Stimulated activated CD8-positive, alpha-beta memory T cell treated with anti-CD3 and anti-CD28 coated beads, Interleukin-15, amount 100 ng/mL, for 4 hours (primary cell): ENCODE measurements at regions not wholly inside any gene's neighbourhood (a gene's known extent, or its start where the extent isn't known, plus 50 kb on each side); places are given as distances from the start of the nearest gene placed in this dataset.
"Not testable (repeated sequence)": the region's sequence is repeated elsewhere in the genome, so short reads cannot be mapped to it uniquely, and the experiment has no call there.

Experiments
- DNase-seq, 2 donors: peaks; one replicate each; pipeline ENCODE4 v3.0.0-alpha.2; 2020; ENCODE audit warnings: low read depth in 2 of 2

DNA sequence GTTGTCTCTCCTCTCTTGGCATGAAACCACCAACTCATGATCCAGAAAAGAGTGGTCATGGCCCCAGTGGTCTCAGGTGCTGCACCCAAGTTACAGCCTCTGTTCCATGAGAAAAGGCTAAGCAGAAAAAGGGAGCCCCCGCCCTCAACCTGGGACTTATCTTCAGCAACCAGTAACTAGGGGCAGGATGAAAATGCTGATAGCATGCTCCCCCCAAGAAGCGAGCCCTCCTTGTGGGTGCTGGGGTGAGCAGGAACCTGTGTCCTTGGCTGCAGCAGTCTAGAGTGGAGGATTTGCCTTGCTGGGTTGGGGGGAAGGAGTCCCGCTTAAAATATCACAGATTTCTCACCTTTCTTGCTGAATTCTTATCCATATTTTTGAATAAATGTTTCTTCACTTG is 490.0 kb downstream of the SUCLG1 start:
- no peak for DNase-seq

DNA sequence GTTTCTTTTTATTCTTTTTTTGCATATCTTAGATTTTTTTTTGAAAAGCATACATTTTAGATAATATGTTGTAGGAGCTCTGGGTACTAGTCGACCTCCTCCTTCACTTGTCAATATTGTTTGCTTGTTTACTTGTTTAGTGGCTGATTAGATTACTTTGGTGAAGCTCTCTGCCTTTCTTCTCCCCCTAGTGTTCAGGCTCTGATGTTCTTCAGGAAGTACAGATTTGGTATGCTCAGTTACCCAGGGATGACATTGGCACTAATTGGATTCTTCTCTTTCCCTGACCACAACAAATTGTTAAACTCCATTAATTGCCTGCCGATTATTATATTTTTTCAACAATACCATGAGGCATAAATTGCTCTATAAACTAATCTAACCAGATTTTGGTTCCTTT is 491.2 kb downstream of the SUCLG1 start:
- DNase-seq: no peak

- DNase-seq: not testable (repeated sequence)
These were observed 492.1 kb downstream of the SUCLG1 start for GRCh38 chr2:83966946-83967345.

DNA sequence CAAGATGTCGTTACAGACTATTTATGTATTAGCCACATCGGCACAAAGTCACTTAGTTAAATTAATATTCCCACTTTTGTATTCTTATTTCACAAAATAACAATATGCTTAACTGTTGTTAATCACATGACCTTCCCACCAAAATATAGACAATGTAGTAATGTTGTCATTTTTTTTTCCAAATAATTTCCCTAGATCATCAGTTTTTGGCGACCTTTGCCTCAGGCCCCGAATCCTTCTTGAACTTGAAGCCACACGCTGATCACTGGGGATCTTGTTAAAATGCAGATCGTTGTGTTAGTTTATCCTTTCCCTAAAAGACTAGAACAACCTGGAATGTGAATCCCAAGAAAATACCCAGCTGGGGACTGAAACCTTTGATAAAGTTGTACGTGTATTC is 497.6 kb downstream of the SUCLG1 start:
- no peak for DNase-seq

DNA sequence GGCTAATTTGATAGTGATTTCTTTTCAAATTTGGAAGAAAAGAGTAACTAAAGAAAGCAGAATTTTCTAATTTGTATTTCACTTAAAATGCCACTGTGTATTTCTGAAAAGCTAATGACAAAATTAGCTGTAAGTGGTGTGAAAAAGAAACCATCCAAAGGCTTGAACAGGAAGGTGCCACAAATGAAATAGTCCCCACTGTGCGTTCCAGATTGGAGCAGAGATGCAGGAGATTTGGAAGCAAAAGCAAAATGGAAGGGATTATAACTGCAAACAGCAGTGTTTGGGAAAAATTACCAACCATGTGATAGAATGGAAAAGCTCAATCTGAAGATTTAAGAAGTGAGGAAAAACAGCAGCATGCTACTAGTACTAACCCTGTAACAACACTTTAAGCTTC is 498.7 kb downstream of the SUCLG1 start:
- no peak for DNase-seq

- DNase-seq: no peak
These were observed 499.8 kb downstream of the SUCLG1 start for GRCh38 chr2:83959266-83959665.

- no peak for DNase-seq
These were observed 502.1 kb downstream of the SUCLG1 start for GRCh38 chr2:83956991-83957390.

DNA sequence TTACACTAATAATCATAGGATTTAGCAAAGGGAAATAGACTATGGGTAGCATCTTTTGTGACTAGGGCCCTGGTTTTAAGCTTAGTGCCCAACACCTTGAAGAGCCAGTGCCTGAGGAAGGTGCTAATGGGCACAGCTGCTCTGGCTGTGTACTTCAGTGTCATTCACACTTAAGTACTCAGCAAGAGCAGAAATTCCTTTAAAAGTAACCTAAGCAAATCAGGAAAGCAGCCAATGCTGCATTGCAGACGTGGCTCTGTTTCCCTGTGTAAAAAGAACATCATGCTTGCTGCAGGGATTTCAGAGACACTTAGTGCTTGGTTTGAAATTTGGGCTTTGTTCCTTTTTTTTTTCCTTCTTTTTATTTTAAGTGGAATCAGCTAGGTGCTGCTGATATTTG is 505.4 kb downstream of the SUCLG1 start:
- DNase-seq: no peak

GRCh38 chr2:83951378-83951947 is 507.6 kb downstream of the SUCLG1 start:
- no peak for DNase-seq

- no peak for DNase-seq
These were observed 509.7 kb downstream of the SUCLG1 start for GRCh38 chr2:83949361-83949760.

GRCh38 chr2:83944191-83944590 is 514.9 kb downstream of the SUCLG1 start:
- DNase-seq: no peak

DNA sequence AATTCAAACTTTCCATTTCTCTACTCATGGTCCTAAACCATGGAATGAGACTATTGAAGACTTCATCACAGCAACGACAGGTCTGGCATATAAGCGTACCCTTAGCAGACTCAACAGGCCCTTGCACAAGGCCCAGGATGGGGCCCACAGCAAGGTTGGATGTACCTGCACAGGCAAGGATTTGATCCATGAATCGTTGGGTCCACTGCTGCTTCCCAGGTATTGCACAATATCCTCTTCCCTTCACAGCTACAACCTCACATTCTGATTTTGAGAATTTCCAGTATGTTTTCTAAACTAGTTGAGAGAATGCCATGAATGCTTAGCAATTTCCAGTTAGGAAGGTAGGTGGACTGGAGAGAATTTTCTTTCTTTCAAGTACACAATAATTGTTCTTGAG is 515.8 kb downstream of the SUCLG1 start:
- no peak for DNase-seq

- no peak for DNase-seq
These were observed 517.2 kb downstream of the SUCLG1 start for GRCh38 chr2:83941886-83942285.

- no peak for DNase-seq
These were observed 525.3 kb downstream of the SUCLG1 start for GRCh38 chr2:83933749-83934148.

DNA sequence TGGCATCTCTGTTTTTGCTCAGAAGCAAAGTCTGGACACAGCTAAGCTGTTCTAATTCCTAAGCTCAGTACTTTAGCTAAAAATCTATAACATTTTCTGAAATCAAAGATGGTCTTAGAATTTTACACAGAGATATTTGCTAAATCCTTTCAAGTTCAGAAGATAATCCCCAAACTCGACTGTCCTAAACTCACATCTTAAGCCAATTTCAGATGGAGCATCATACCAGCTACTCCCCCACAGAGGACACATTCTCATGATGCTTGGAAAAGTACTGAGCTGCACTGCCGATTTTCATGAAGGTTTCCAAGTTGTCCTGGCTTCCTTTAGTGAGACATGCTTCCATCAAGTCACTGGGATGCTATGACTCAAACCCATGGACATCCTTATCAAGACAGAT is 535.5 kb downstream of the SUCLG1 start:
- no peak for DNase-seq

- no peak for DNase-seq
These were observed 542.5 kb downstream of the SUCLG1 start for GRCh38 chr2:83916559-83916958.

DNA sequence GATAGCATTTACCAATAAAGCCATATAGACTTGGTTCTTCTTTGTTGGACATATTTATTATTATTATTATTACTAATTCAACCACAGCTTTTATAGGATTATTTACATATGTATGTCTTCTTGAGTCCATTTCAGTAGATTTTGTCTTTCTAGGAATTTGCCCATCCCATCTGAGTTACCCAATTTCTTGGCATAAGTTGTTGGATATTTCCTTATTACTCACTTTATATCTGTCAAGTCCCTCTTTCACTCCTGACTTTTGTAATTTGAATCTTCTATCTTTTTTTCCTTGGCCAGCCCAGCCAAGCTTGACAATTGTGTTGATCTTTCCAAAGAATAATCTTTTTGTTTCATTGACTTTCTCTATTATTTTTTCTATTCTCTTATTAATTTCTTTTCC is 543.7 kb downstream of the SUCLG1 start:
- no peak for DNase-seq

DNA sequence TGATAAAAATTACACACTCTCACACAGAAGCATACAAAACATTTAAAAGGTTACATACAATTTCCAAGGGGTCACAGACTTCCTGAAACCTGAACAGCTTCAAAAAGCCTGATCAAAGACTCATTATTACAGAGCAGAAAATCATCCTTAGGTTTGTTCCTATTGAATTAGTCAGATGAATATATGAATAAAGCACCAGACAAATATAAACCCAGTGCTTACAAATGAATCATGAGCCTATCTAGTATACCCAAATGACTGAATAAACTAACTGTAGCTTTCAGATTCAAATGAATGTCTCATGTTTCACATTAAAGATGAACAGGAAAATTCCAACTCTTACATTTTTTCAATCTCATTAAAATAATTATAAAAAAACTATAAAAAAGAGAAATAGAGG is 550.3 kb downstream of the SUCLG1 start:
- DNase-seq: no peak

DNA sequence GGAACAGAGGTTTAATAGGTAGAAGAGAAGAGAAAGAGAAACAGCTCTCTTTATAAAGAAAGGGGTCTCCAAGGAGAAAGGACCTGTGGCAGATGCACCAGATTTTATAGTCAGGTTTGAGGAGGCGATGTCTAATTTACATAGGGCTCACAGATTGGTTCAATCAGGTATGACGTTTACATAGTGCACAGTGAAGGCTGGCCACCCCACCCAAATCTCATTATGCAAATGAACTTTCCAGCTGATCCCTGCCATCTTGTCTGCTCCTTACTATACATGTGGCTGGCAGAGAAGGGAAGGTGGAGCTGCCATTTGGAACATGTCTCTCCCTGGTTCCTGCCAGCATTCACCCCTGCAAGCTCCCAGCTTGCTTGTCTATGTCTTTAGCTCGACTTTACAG is 557.8 kb downstream of the SUCLG1 start:
- no peak for DNase-seq

DNA sequence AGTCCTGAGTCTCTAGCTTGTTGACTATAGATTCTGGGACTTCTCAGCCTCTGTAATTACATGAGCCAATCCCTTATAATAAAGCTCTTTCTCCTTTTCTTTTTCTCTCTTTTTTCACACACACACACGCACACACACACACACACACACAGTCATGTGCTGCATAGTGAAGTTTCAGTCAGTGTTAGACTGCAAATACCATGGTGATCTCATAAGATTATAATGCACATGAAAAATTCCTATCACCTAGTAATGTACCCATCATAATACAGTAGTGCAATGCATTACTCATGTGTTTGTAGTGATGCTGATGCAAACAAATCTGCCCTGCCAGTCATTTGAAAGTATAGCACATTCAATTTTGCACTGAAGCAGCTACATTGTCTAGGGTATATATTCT is 558.2 kb downstream of the SUCLG1 start:
- DNase-seq: no peak

GRCh38 chr2:83899271-83899670 is 559.8 kb downstream of the SUCLG1 start:
- no peak for DNase-seq

- DNase-seq: no peak
These were observed 564.1 kb downstream of the SUCLG1 start for GRCh38 chr2:83894976-83895375.

GRCh38 chr2:83887757-83888156 is 571.3 kb downstream of the SUCLG1 start:
- no peak for DNase-seq

DNA sequence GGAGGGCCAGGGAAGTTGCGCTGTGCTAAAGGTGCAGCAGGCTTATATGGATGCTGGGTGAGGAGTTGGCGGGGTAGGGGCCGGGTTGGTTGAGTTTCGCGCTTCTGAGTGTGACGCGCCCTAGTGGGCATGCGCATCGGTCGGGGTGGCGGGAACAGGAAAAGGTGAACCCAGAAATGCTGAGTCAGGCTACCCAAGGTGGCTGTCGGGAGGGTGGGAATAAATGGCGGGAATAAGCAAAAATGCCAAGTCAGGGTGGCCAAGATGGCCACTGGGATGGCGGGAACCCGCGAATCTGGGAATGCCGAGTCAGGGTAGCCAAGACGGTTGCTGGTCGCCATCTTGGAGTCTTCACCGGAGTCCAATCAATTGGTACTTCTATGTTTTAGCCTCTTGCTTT is 580.0 kb downstream of the SUCLG1 start:
- DNase-seq: no peak

DNA sequence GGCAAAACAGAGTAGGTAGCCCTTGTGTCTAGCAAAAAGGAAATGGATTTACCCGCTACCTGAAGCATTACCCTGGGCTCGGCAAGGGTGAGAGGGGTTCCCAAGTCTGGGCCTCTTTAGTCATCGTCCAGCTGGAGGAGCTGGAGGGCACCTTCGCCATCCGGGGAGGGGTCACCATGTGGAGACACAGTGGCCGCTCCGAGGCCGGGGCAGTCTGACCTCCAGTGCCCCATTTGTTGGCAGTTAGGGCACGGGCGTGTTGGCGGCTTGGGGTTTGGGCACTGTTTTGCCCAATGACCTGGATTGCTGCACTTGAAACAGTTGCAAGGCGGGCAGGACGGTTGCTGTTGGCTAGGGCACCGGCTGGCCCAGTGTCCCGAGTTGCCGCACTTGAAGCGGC is 581.8 kb downstream of the SUCLG1 start:
- DNase-seq: not testable (repeated sequence)
